ENCODE measurements at regions not wholly inside any gene's neighbourhood (a gene's known extent, or its start where the extent isn't known, plus 50 kb on each side); places are given as distances from the start of the nearest gene placed in this dataset.

DNA sequence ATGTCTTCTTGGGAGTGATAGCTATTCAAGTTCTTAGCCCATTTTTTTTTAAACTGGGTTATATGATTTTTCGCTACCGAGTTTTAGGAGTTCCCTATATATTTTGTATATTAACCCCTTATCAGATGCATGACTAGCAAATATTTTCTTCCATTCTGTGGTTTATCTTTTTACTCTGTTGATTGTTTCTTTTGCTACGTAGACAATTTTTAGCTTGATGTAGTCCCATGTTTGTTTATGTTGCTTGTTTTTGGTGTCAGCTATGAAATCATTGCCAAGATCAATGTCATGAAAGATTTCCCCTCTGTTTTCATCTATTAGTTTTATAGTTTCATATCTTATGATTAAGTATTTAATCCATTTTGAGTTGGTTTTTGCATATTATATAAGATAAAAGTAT lies 480.5 kb downstream of the CDH11 start:
- H3K36me3 Mint-ChIP-seq (ENCODE audit: low read depth): no peaks in the 10 kb centered on the region
- ATAC-seq (ENCODE audit: low read depth) (no peak), DNase-seq (no peak)
- H3K4me1 Mint-ChIP-seq: no peaks in the 10 kb centered on the region
- intact Hi-C loops (cut with micrococcal nuclease): no loop called here
- H3K27me3 Mint-ChIP-seq: no peaks in the 10 kb centered on the region
- H3K9me3 Mint-ChIP-seq: peaks cover 3% of the 10 kb centered on the region
- TF ChIP-seq, protein P1, sequence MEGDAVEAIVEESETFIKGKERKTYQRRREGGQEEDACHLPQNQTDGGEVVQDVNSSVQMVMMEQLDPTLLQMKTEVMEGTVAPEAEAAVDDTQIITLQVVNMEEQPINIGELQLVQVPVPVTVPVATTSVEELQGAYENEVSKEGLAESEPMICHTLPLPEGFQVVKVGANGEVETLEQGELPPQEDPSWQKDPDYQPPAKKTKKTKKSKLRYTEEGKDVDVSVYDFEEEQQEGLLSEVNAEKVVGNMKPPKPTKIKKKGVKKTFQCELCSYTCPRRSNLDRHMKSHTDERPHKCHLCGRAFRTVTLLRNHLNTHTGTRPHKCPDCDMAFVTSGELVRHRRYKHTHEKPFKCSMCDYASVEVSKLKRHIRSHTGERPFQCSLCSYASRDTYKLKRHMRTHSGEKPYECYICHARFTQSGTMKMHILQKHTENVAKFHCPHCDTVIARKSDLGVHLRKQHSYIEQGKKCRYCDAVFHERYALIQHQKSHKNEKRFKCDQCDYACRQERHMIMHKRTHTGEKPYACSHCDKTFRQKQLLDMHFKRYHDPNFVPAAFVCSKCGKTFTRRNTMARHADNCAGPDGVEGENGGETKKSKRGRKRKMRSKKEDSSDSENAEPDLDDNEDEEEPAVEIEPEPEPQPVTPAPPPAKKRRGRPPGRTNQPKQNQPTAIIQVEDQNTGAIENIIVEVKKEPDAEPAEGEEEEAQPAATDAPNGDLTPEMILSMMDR (IDR thresholded peaks at IDR 0.05): no peak
- no peak overlapping the region for H3K27ac Mint-ChIP-seq
- ChIA-PET CTCF (no interaction called here), POLR2A (no interaction called here)
- no peak overlapping the region for H3K4me3 Mint-ChIP-seq

DNA sequence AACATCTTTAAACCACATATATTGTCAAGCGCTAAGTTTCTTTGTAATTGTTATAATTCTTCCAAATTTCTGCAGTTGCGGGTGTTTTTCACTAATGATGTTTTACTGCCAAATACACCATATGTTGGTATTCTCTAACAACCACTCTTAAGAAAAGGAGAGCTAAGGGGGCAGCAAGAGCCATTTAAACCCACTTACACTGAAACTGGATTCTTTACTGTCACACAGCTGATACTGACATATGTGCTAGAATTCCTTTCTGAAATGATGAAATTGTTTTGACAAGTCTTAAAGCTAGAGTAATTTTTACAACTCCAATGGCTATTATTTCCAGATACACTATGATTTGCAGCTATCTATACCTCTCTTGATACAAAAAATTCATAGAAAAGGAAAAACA lies 483.1 kb downstream of the CDH11 start:
- POLR2A ChIA-PET: no interaction called here
- Mint-ChIP-seq H3K27ac (no peak overlapping the region), H3K36me3 (ENCODE audit: low read depth) (no peaks in the 10 kb centered on the region), H3K9me3 (no peaks in the 10 kb centered on the region), H3K4me1 (no peaks in the 10 kb centered on the region), H3K4me3 (no peak overlapping the region), H3K27me3 (no peaks in the 10 kb centered on the region)
- no peak for ATAC-seq (ENCODE audit: low read depth)
- intact Hi-C loops (cut with micrococcal nuclease): no loop called here
- CTCF ChIA-PET: no interaction called here
- TF ChIP-seq, protein P1 (IDR thresholded peaks at IDR 0.05): no peak
- no peak for DNase-seq

DNA sequence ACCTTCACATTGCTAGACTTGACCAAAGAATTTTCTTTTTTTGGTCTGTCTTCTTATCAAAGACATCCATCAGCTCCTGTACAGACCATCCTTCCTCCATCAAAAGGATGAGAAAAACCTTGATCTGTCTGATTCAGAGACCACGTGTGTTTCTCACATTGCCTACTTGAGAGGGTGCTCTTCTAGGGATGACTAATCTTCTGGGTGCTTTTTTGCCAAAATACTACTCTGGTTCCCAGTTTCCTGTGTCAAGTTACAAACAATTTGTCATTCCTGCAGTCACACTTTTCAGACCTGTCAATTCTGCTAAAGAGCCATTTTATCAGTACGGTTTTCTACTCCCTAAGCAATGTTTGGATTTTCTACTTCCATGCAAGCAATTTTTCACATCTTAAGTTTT lies 492.2 kb downstream of the CDH11 start:
- DNase-seq: no peak
- POLR2A ChIA-PET: no interaction called here
- Mint-ChIP-seq H3K4me1 (no peaks in the 10 kb centered on the region), H3K27ac (no peak overlapping the region), H3K4me3 (no peak overlapping the region), H3K27me3 (no peaks in the 10 kb centered on the region), H3K9me3 (no peaks in the 10 kb centered on the region), H3K36me3 (ENCODE audit: low read depth) (no peaks in the 10 kb centered on the region)
- ATAC-seq (ENCODE audit: low read depth): no peak
- TF ChIP-seq, protein P1 (IDR thresholded peaks at IDR 0.05): no peak
- intact Hi-C loops (cut with micrococcal nuclease): no loop called here
- CTCF ChIA-PET: no interaction called here

DNA sequence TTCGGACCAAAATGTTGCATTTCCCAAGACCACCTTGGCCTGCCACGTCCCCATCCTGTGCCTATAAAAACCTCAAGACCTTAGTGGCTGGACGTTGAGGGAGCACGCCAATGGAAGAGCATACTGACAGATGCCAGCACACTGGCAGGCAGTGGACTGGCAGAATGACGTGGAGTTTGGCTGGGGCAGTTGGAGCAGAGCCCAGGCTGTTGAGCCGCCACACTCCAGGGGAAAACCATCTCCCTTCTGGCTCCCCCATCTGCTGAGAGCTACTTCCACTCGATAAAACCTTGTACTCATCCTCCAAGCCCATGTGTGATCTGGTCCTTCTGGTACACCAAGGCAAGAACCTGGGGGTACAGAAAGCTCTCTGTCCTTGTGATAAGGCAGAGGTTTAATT lies 494.1 kb downstream of the CDH11 start:
- ChIA-PET CTCF (no interaction called here), POLR2A (no interaction called here)
- intact Hi-C loops (cut with micrococcal nuclease): no loop called here
- TF ChIP-seq, protein P1 (IDR thresholded peaks at IDR 0.05): no peak
- H3K4me3 Mint-ChIP-seq: no peak overlapping the region
- no peaks in the 10 kb centered on the region for H3K27me3 Mint-ChIP-seq
- no peaks in the 10 kb centered on the region for H3K36me3 Mint-ChIP-seq (ENCODE audit: low read depth)
- DNase-seq (no peak), ATAC-seq (ENCODE audit: low read depth) (no peak)
- H3K27ac Mint-ChIP-seq: no peak overlapping the region
- no peaks in the 10 kb centered on the region for H3K4me1 Mint-ChIP-seq
- H3K9me3 Mint-ChIP-seq: peaks cover 4% of the 10 kb centered on the region

DNA sequence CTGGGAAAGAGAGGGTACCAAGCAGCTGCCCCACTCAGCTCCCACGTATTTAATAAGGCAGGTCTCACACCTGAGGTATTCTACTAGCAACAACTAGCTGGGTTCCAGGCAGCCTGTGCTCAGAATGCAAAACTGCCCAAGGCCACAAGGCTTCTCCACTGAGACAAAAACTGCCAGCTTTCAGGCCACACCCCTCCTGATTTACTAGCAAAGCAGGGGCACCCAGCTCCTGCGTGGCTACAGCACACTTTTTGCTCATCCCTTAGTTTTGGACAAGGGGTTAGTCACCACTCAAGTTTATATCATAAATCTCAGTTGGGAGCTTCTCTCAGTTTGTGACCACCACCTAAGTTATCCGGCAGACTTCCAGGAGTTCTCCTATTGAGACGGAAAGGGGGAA lies 494.6 kb downstream of the CDH11 start:
- Mint-ChIP-seq H3K4me3 (no peak overlapping the region), H3K9me3 (peaks cover 4% of the 10 kb centered on the region), H3K27me3 (no peaks in the 10 kb centered on the region), H3K4me1 (no peaks in the 10 kb centered on the region), H3K36me3 (ENCODE audit: low read depth) (no peaks in the 10 kb centered on the region), H3K27ac (no peak overlapping the region)
- intact Hi-C loops (cut with micrococcal nuclease): no loop called here
- ATAC-seq (ENCODE audit: low read depth): no peak
- CTCF ChIA-PET: no interaction called here
- DNase-seq: no peak
- TF ChIP-seq, protein P1 (IDR thresholded peaks at IDR 0.05): no peak
- POLR2A ChIA-PET: no interaction called here

Data from activated B cell treated with CpG ODN at 0.5 μM for 24 hours (primary cell).